BLaER1 (cell line): ENCODE measurements at regions not wholly inside any gene's neighbourhood (a gene's known extent, or its start where the extent isn't known, plus 50 kb on each side); places are given as distances from the start of the nearest gene placed in this dataset.

Experiments used
- H3K27ac ChIP-seq: shearing (Covaris generic); formaldehyde crosslinking; 2 replicates; pipeline ENCODE4 v1.8.1; 2022
- H3K27me3 ChIP-seq: shearing (Covaris generic); formaldehyde crosslinking; 2 replicates; pipeline ENCODE4 v1.8.1; 2022
- H3K36me3 ChIP-seq: shearing (Covaris generic); formaldehyde crosslinking; 2 replicates; pipeline ENCODE4 v1.8.1; 2022
- H3K4me1 ChIP-seq: shearing (Covaris generic); formaldehyde crosslinking; 2 replicates; pipeline ENCODE4 v1.8.1; 2022
- H3K4me2 ChIP-seq: shearing (Covaris generic); formaldehyde crosslinking; 2 replicates; pipeline ENCODE4 v1.8.1; 2022
- H3K4me3 ChIP-seq: shearing (Covaris generic); formaldehyde crosslinking; 2 replicates; pipeline ENCODE4 v1.8.1; 2022
- H3K9ac ChIP-seq: shearing (Covaris generic); formaldehyde crosslinking; 2 replicates; pipeline ENCODE4 v1.8.1; 2022
- H3K9me3 ChIP-seq: shearing (Covaris generic); formaldehyde crosslinking; 2 replicates; pipeline ENCODE4 v1.8.1; 2022
- H4K20me1 ChIP-seq: shearing (Covaris generic); formaldehyde crosslinking; 2 replicates; pipeline ENCODE4 v1.8.1; 2022
- Cebpa-rat ChIP-seq: shearing (Covaris generic); IDR thresholded peaks from 2 replicates; pipeline ENCODE4 v1.8.1; 2022

- H4K20me1 ChIP-seq = no peaks in the 10 kb centered on the region
- H3K27ac ChIP-seq = no peak overlapping the region
- H3K9ac ChIP-seq = no peak overlapping the region
- TF ChIP-seq Cebpa-rat = no peak
- peaks cover 50% of the 10 kb centered on the region for H3K9me3 ChIP-seq
- H3K27me3 ChIP-seq = no peaks in the 10 kb centered on the region
- H3K36me3 ChIP-seq = peaks cover 6% of the 10 kb centered on the region
- H3K4me2 ChIP-seq = no peak overlapping the region
- peaks cover 39% of the 10 kb centered on the region for H3K4me1 ChIP-seq
- no peak overlapping the region for H3K4me3 ChIP-seq
Observed at GRCh38 chr6:159468994-159469393, 224.0 kb downstream of the SOD2 start.

DNA sequence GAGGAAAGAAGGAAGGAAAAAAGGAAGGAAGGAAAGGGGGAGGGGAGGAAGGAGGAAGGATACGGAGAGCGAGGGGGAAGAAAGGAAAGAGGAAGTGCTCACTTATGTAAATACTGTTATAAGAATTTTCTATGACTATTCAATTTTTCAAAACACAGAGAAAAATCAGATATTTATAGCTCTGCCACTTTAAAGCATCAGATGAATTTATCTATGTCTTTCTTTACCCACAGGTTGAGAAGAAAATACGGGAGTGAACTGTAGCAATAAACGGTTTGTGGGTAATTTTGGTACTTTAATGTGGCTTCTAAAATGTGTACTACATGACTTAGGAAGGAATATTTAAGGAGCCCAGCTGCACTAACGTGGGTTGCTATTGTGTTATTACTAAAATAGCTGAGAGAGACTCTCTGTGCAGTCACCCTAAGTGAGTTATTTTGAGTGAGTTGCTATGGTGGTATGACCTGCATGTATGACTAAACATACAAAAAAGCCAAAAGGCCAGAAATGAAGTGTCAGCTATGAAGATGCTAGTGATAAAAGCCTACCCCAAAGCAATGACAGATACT, 225.5 kb downstream of the SOD2 start:
- Histone ChIP-seq H3K4me3 (no peak overlapping the region), H3K9me3 (peaks cover 35% of the 10 kb centered on the region), H3K36me3 (peaks cover 6% of the 10 kb centered on the region), H3K4me1 (peaks cover 34% of the 10 kb centered on the region), H3K27ac (peak overlapping the region; percentile 42), H4K20me1 (no peaks in the 10 kb centered on the region), H3K4me2 (peak overlapping the region; percentile 69), H3K9ac (peak overlapping the region; percentile 28; the same call in 1 of the 2 replicates), H3K27me3 (no peaks in the 10 kb centered on the region)
- no peak for TF ChIP-seq Cebpa-rat

DNA sequence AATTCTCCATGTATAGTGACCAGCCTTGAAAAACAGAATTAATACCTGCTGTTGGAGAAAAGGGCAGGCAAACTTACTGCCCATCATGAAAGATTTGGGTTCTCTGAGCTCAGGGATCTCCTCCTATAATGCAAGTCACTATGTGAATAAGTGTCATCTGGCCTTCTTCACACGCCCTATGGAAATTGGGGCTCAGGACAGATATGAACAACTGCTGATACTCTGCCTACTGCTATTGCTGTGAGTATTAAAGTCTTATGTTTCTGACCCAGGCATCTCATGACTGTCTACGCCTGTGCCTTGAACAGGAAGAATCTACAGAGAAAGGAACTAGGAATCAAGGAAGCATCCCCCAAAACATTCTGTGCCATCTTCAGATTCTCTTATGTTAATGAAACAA, 226.1 kb downstream of the SOD2 start:
- peaks cover 6% of the 10 kb centered on the region for H3K36me3 ChIP-seq
- H3K4me1 ChIP-seq = peaks cover 28% of the 10 kb centered on the region
- H3K4me3 ChIP-seq = no peak overlapping the region
- H4K20me1 ChIP-seq = no peaks in the 10 kb centered on the region
- peak overlapping the region; percentile 42; the same call in 1 of the 2 replicates for H3K27ac ChIP-seq
- no peak overlapping the region for H3K9ac ChIP-seq
- H3K9me3 ChIP-seq = peaks cover 29% of the 10 kb centered on the region
- peak overlapping the region; percentile 69 for H3K4me2 ChIP-seq
- no peak for TF ChIP-seq Cebpa-rat
- no peaks in the 10 kb centered on the region for H3K27me3 ChIP-seq

DNA sequence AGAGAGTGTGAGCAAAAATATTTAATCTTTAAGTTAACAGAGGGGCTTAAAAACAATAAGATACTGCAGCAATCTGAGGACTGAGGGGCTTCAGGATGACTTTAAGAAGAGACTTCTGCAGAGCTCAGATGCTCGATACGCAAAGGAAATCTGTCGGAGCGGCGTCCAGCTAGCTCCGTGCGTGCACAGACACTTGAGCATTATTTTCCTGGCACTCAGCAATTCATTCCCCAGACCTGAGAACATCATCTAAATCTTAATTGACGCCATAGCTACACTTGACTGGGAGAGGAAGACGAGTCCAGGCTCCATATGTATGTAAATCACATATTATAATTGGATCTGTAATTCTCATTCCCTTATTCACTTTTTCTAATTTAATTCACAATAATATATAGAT, 228.2 kb downstream of the SOD2 start:
- no peak overlapping the region for H3K4me2 ChIP-seq
- H3K27me3 ChIP-seq = no peaks in the 10 kb centered on the region
- peaks cover 28% of the 10 kb centered on the region for H3K4me1 ChIP-seq
- H3K9me3 ChIP-seq = peaks cover 8% of the 10 kb centered on the region
- no peak overlapping the region for H3K9ac ChIP-seq
- TF ChIP-seq Cebpa-rat = no peak
- H4K20me1 ChIP-seq = no peaks in the 10 kb centered on the region
- H3K27ac ChIP-seq = no peak overlapping the region
- no peaks in the 10 kb centered on the region for H3K36me3 ChIP-seq
- H3K4me3 ChIP-seq = no peak overlapping the region

DNA sequence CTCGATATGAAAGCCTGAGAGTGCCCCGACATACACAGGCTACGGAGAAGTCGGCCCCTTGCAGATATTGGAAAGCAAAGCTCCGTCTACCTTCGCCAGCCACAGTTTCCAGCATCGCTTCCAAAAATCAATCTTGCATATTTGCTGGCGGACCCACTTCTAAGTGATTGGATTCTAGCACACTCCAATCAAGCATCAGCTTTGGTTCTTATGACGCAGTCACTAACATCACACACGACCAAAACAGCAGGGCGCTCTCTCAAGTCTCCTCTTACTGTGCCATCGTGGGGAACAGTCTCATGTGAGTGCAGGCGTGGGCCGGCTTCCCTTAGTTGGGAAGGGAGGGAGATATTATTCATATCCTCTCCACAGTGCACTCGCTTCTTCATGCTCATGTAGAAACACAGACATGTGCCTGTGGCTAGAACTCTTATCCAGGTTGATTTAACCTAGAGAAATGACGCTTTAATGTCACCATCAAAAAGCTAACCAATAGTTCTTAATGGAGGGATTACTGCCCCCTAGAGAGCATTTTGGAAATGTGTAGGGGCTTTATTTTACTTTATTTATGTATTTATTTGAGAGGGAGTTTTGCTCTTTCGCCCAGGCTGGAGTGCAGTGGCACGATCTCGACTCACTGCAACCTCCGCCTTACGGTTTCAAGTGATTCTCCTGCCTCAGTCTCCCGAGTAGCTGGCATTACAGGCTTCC, 229.8 kb downstream of the SOD2 start:
- no peaks in the 10 kb centered on the region for H4K20me1 ChIP-seq
- H3K36me3 ChIP-seq = no peaks in the 10 kb centered on the region
- no peaks in the 10 kb centered on the region for H3K9me3 ChIP-seq
- H3K4me3 ChIP-seq = no peak overlapping the region
- TF ChIP-seq Cebpa-rat = no peak
- peaks cover 23% of the 10 kb centered on the region for H3K4me1 ChIP-seq
- H3K27me3 ChIP-seq = no peaks in the 10 kb centered on the region
- no peak overlapping the region for H3K9ac ChIP-seq
- H3K4me2 ChIP-seq = no peak overlapping the region
- H3K27ac ChIP-seq = no peak overlapping the region

GRCh38 chr6:159462431-159462830, 230.6 kb downstream of the SOD2 start:
- H4K20me1 ChIP-seq = no peaks in the 10 kb centered on the region
- H3K9ac ChIP-seq = no peak overlapping the region
- TF ChIP-seq Cebpa-rat = no peak
- no peak overlapping the region for H3K27ac ChIP-seq
- H3K36me3 ChIP-seq = no peaks in the 10 kb centered on the region
- H3K4me1 ChIP-seq = peaks cover 14% of the 10 kb centered on the region
- H3K4me2 ChIP-seq = no peak overlapping the region
- H3K27me3 ChIP-seq = no peaks in the 10 kb centered on the region
- no peaks in the 10 kb centered on the region for H3K9me3 ChIP-seq
- no peak overlapping the region for H3K4me3 ChIP-seq

GRCh38 chr6:159461998-159462397, 231.0 kb downstream of the SOD2 start:
- Histone ChIP-seq H3K4me1 (peaks cover 10% of the 10 kb centered on the region), H3K27me3 (no peaks in the 10 kb centered on the region), H3K27ac (no peak overlapping the region), H3K4me3 (no peak overlapping the region), H3K9ac (no peak overlapping the region), H3K9me3 (no peaks in the 10 kb centered on the region), H4K20me1 (no peaks in the 10 kb centered on the region), H3K4me2 (no peak overlapping the region), H3K36me3 (no peaks in the 10 kb centered on the region)
- TF ChIP-seq Cebpa-rat = no peak

GRCh38 chr6:159461266-159461665, 231.8 kb downstream of the SOD2 start:
- Histone ChIP-seq H3K9ac (no peak overlapping the region), H3K27me3 (no peaks in the 10 kb centered on the region), H3K27ac (no peak overlapping the region), H3K4me3 (no peak overlapping the region), H3K4me1 (peaks cover 3% of the 10 kb centered on the region; the same call in 1 of the 2 replicates), H3K4me2 (no peak overlapping the region), H4K20me1 (no peaks in the 10 kb centered on the region), H3K9me3 (no peaks in the 10 kb centered on the region), H3K36me3 (no peaks in the 10 kb centered on the region)
- TF ChIP-seq Cebpa-rat = no peak

DNA sequence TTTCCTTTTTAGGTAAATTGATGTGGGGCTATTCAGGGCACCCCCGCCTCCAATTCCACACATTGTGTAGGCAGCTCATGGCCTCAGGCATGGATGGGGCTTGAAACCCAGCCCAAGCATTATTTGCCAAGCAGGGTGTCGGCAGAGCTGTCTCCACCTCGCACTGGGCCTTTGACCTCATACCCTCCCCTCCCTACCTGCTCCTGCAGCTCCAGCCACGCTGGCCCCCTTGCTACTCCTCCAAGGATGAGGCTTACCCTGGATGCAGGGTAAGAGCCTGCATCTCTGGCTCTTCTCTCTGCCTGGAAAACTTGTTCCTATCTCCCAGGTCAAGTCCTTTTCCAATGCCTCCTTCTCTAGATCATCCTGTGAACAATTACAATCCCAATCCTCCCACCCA, 232.6 kb downstream of the SOD2 start:
- Histone ChIP-seq H3K27me3 (no peaks in the 10 kb centered on the region), H3K4me2 (no peak overlapping the region), H3K4me3 (no peak overlapping the region), H3K4me1 (no peaks in the 10 kb centered on the region), H3K9me3 (no peaks in the 10 kb centered on the region), H3K36me3 (no peaks in the 10 kb centered on the region), H3K27ac (no peak overlapping the region), H3K9ac (no peak overlapping the region), H4K20me1 (no peaks in the 10 kb centered on the region)
- TF ChIP-seq Cebpa-rat = no peak

- TF ChIP-seq Cebpa-rat = no peak
- H3K4me3 ChIP-seq = no peak overlapping the region
- no peaks in the 10 kb centered on the region for H3K36me3 ChIP-seq
- H3K9me3 ChIP-seq = no peaks in the 10 kb centered on the region
- no peaks in the 10 kb centered on the region for H4K20me1 ChIP-seq
- peak overlapping the region; percentile 3; the same call in 1 of the 2 replicates for H3K4me2 ChIP-seq
- no peaks in the 10 kb centered on the region for H3K4me1 ChIP-seq
- no peaks in the 10 kb centered on the region for H3K27me3 ChIP-seq
- H3K9ac ChIP-seq = no peak overlapping the region
- H3K27ac ChIP-seq = no peak overlapping the region
Observed at GRCh38 chr6:159456349-159456748, 236.7 kb downstream of the SOD2 start.
